GM10248 (cell line): ENCODE measurements at regions not wholly inside any gene's neighbourhood (a gene's known extent, or its start where the extent isn't known, plus 50 kb on each side); places are given as distances from the start of the nearest gene placed in this dataset.

Experiments
- CTCF ChIA-PET: fragments of 300-600 bp; sonication (Branson Sonifier 250); formaldehyde crosslinking; extraction: SDS; loops from one replicate; lab custom pipeline; 2021; ENCODE audit warnings: antibody characterized with exemption; lab: Yijun Ruan, JAX
- POLR2A ChIA-PET: fragments of 350-650 bp; sonication (Branson Sonifier 250); formaldehyde crosslinking; extraction: SDS; loops from one replicate; lab custom pipeline; 2020; ENCODE audit warnings: antibody characterized with exemption; lab: Yijun Ruan, JAX
- DNase-seq: peaks from one replicate; pipeline ENCODE4 v3.0.0; 2012; ENCODE audit errors: extremely low spot score
- CTCF ChIP-seq: IDR thresholded peaks from 2 replicates; pipeline ENCODE4 v1.5.1; 2012; ENCODE audit warnings: mild to moderate bottlenecking, low read depth; ENCODE audit errors: extremely low read depth, missing control alignments, control extremely low read depth

- ChIA-PET CTCF (interaction anchor here (1.6 kb wide), 1 partner anchor 30 kb away, joined by 3 read pairs; no protein-coding TSS in a partner anchor), POLR2A (no interaction called here)
- no peak for DNase-seq
- TF ChIP-seq CTCF: no peak
These were observed 817.9 kb upstream of the SOX9 start for GRCh38 chr17:71302721-71303549.

DNA sequence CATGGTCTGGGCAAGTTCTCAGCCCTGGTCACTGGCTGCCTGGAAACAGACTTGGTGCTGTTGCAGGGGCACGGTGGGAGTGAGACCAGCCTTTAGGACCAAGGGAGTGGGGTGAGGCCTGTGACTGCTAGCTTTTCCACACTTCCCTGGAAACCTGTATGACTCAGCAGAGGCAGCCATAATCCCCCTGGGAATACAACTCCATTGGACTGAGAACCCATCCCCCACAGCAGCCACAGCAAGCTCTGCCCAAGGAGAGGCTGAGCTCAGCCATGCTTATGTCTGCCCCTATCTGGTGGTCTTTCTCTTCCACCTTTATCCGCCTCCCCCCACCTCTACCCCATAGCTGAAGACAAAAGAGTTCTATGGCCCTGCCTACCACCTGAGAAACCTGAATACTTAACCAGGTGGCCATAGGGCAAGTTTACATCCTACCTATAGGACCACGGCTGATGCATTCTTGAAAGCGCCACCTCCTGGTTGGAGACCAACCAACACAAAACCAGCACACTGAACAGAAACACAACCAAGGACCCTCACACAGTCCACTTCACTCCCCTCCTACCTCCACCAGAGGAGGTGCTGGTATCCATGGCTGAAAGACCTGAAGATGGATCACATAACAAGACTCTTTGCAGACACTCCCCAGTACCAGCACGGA, 816.2 kb upstream of the SOX9 start:
- CTCF ChIA-PET: no interaction called here
- no peak for TF ChIP-seq CTCF
- DNase-seq: no peak
- POLR2A ChIA-PET: no interaction called here

DNA sequence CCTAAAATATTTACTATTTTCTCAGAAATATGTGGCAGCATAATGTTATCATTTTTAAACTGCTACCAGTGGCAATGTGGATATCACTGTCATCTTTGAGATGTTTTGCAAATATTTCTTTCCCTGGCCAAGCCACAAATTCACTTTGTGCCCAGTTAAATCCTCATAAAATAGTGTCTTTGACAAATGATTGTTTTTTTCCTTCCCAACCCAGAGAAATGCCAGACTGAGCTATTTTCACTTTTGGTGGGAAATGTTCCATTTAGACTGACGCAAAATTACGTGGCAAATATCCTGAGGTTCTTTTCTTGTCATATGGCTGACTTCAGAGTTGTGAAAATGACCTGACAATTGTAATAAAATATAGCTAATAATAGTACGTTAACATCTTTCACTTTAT, 807.0 kb upstream of the SOX9 start:
- CTCF ChIA-PET: no interaction called here
- POLR2A ChIA-PET: no interaction called here
- no peak for TF ChIP-seq CTCF
- DNase-seq: no peak

- DNase-seq: no peak
These were observed 805.3 kb upstream of the SOX9 start for GRCh38 chr17:71315568-71315967.

GRCh38 chr17:71316176-71316897, 804.5 kb upstream of the SOX9 start:
- ChIA-PET POLR2A (no interaction called here), CTCF (no interaction called here)
- TF ChIP-seq CTCF: no peak
- no peak for DNase-seq

More at GRCh38 chr17:71315568-71315967, 805.3 kb upstream of the SOX9 start:
- CTCF ChIA-PET: no interaction called here
- no peak for TF ChIP-seq CTCF
- POLR2A ChIA-PET: no interaction called here
